ENCODE measurements at regions not wholly inside any gene's neighbourhood (a gene's known extent, or its start where the extent isn't known, plus 50 kb on each side); places are given as distances from the start of the nearest gene placed in this dataset.
"Not testable (repeated sequence)": the region's sequence is repeated elsewhere in the genome, so short reads cannot be mapped to it uniquely, and the experiment has no call there.

GRCh38 chr7:81231301-81231838, 312.5 kb upstream of the SEMA3C start:
- no peaks in the 10 kb centered on the region for H3K27me3 ChIP-seq
- no peaks in the 10 kb centered on the region for H3K9me3 ChIP-seq
- no peaks in the 10 kb centered on the region for H3K36me3 ChIP-seq
- H3K27ac ChIP-seq, result no peak overlapping the region
- WGBS, 3 donors, result 50 to 62% (median 57%) methylated on average over 5 of the region's 5 CpGs
- TF ChIP-seq POLR2A (IDR thresholded peaks at IDR 0.05), result no peak
- no peak for TF ChIP-seq EP300 (IDR thresholded peaks at IDR 0.05)
- TF ChIP-seq CTCF (IDR thresholded peaks at IDR 0.05), result no peak
- DNase-seq, result no peak
- no peaks in the 10 kb centered on the region for H3K4me1 ChIP-seq (ENCODE audit: insufficient read depth)
- no peak overlapping the region for H3K4me3 ChIP-seq
- intact Hi-C loops (cut with DNase I), result no loop called here

GRCh38 chr7:81226234-81226633, 307.4 kb upstream of the SEMA3C start:
- Histone ChIP-seq H3K4me3 (no peak overlapping the region), H3K27me3 (no peaks in the 10 kb centered on the region), H3K36me3 (no peaks in the 10 kb centered on the region), H3K27ac (no peak overlapping the region), H3K4me1 (ENCODE audit: insufficient read depth) (no peaks in the 10 kb centered on the region), H3K9me3 (peaks cover 0 to 3% of the 10 kb centered on the region in 2 donors)
- WGBS, 3 donors, result 96% methylated on average over 3 of the region's 3 CpGs
- no peak for DNase-seq
- TF ChIP-seq CTCF (IDR thresholded peaks at IDR 0.05), result no peak
- no peak for TF ChIP-seq POLR2A (IDR thresholded peaks at IDR 0.05)
- TF ChIP-seq EP300 (IDR thresholded peaks at IDR 0.05), result no peak
- intact Hi-C loops (cut with DNase I), result no loop called here

- H3K9me3 ChIP-seq; H3K4me3 ChIP-seq; H3K27me3 ChIP-seq; DNase-seq; intact Hi-C loops (cut with DNase I); H3K4me1 ChIP-seq (ENCODE audit: insufficient read depth); H3K36me3 ChIP-seq; H3K27ac ChIP-seq: not testable (repeated sequence)
- 95 to 100% (median 99%) methylated on average over 2 of the region's 2 CpGs for WGBS, 3 donors
Measured at GRCh38 chr7:81222692-81223091, 303.8 kb upstream of the SEMA3C start.

GRCh38 chr7:81221527-81222217, 302.8 kb upstream of the SEMA3C start:
- 82 to 86% (median 83%) methylated on average over 3 of the region's 3 CpGs for WGBS, 3 donors
- Histone ChIP-seq H3K4me1 (ENCODE audit: insufficient read depth) (no peaks in the 10 kb centered on the region), H3K27me3 (no peaks in the 10 kb centered on the region), H3K9me3 (peaks cover 0 to 3% of the 10 kb centered on the region in 2 donors), H3K27ac (no peak overlapping the region), H3K4me3 (no peak overlapping the region), H3K36me3 (no peaks in the 10 kb centered on the region)
- no peak for DNase-seq
- TF ChIP-seq CTCF (IDR thresholded peaks at IDR 0.05) (no peak), EP300 (IDR thresholded peaks at IDR 0.05) (no peak), POLR2A (IDR thresholded peaks at IDR 0.05) (no peak)
- intact Hi-C loops (cut with DNase I), result no loop called here

- WGBS, 3 donors, result 79 to 89% (median 84%) methylated on average over 2 of the region's 2 CpGs
- intact Hi-C loops (cut with DNase I), result no loop called here
- DNase-seq, result no peak
Measured at GRCh38 chr7:81218480-81219106, 299.7 kb upstream of the SEMA3C start.

More at GRCh38 chr7:81218480-81219106, 299.7 kb upstream of the SEMA3C start:
- TF ChIP-seq POLR2A (IDR thresholded peaks at IDR 0.05) (no peak), EP300 (IDR thresholded peaks at IDR 0.05) (no peak), CTCF (IDR thresholded peaks at IDR 0.05) (no peak)
- no peaks in the 10 kb centered on the region for H3K27me3 ChIP-seq
- H3K4me1 ChIP-seq (ENCODE audit: insufficient read depth), result no peaks in the 10 kb centered on the region
- H3K9me3 ChIP-seq, result no peaks in the 10 kb centered on the region
- no peak overlapping the region for H3K27ac ChIP-seq
- no peaks in the 10 kb centered on the region for H3K36me3 ChIP-seq
- H3K4me3 ChIP-seq, result no peak overlapping the region

All from ovary (tissue), 7 donors.